K562 (cell line): ENCODE measurements at regions not wholly inside any gene's neighbourhood (a gene's known extent, or its start where the extent isn't known, plus 50 kb on each side); places are given as distances from the start of the nearest gene placed in this dataset.

Experiments
- ATAC-seq: fragments of 200-7000 bp; cut with Tn5 transposase; 3 replicates; pipeline ENCODE4 v1.9.1; 2020; ENCODE audit warnings: moderate library complexity
- BruUV-seq: library from RNA; stranded (reverse); fragments of 400-500 nt; replicated peaks from 2 replicates; lab custom pipeline; 2021; lab: Mats Ljungman, UMichigan
- CTCF ChIA-PET: fragments of 300-600 bp; formaldehyde crosslinking; extraction: SDS; loops from one replicate; lab custom pipeline; 2021; ENCODE audit warnings: low intra/inter-chr PET ratio; lab: Yijun Ruan, JAX
- POLR2A ChIA-PET: fragments of 300-600, 350-650 bp; sonication (Branson Sonifier 250); formaldehyde crosslinking; extraction: SDS; loops from one replicate; lab custom pipeline; 2021; ENCODE audit warnings: antibody characterized with exemption, inconsistent platforms; lab: Yijun Ruan, JAX
- DNase-seq, 4 experiments: peaks; one replicate each; pipeline versions ENCODE4 v3.0.0 to v3.0.0-alpha.2; 2011 to 2018; ENCODE audit warnings: low spot score in 3 of 4, mixed read lengths in 3 of 4; ENCODE audit errors: extremely low read depth in 1 of 4
- FAIRE-seq: peaks from 2 replicates; lab custom pipeline; 2011; peaks lifted over from hg19 to GRCh38; lab: Jason Lieb, UNC
- H2AFZ ChIP-seq: 2 replicates; pipeline ENCODE4 v1.6.0; 2011; ENCODE audit warnings: low read depth, low read length, control low read depth, inconsistent platforms
- H3K27ac ChIP-seq: fragments of 200-600 bp; 3 replicates; pipeline ENCODE4 v1.8.0; 2011; ENCODE audit warnings: low read depth, mild to moderate bottlenecking, control low read depth, inconsistent platforms, low read length, moderate library complexity, mixed read lengths; ENCODE audit errors: extremely low read depth
- H3K27me3 ChIP-seq, 2 experiments: fragments of 300-600 bp in 1 of 2; 2 replicates in 1 of 2; 3 replicates in 1 of 2; pipeline versions ENCODE4 v1.6.0 to v1.8.0; 2011; ENCODE audit warnings: inconsistent platforms in 2 of 2, low read length in 2 of 2, mild to moderate bottlenecking in 1 of 2, mixed read lengths in 1 of 2, moderate library complexity in 1 of 2; ENCODE audit not compliant: control insufficient read depth in 2 of 2, insufficient read depth in 2 of 2
- H3K36me3 ChIP-seq: fragments of 300-600 bp; 3 replicates; pipeline ENCODE4 v1.8.0; 2011; ENCODE audit warnings: mild to moderate bottlenecking, low read length, inconsistent platforms; ENCODE audit not compliant: control insufficient read depth, insufficient read depth
- H3K4me1 ChIP-seq, 2 experiments: fragments of 200-600 bp in 1 of 2; replicated peaks in 1 of 2; 2 replicates in 1 of 2; 3 replicates in 1 of 2; pipeline versions ENCODE4 v1.5.1 to v1.8.0; 2011; ENCODE audit warnings: inconsistent platforms in 2 of 2, low read length in 2 of 2, mild to moderate bottlenecking in 1 of 2, mixed read lengths in 1 of 2, moderate library complexity in 1 of 2; ENCODE audit not compliant: control insufficient read depth in 2 of 2, insufficient read depth in 2 of 2
- H3K4me2 ChIP-seq: 2 replicates; pipeline ENCODE4 v1.6.1; 2011; ENCODE audit warnings: low read length, control low read depth, inconsistent platforms, mixed read lengths; ENCODE audit not compliant: insufficient read depth
- H3K4me3 ChIP-seq: fragments of 200-600 bp; sonication (generic), shearing (Covaris generic); 2 replicates; pipeline ENCODE4 v1.5.1; 2016; ENCODE audit warnings: control low read depth, inconsistent platforms
- H3K79me2 ChIP-seq: fragments of 200-600 bp; 3 replicates; pipeline ENCODE4 v1.8.0; 2011; ENCODE audit warnings: low read length, inconsistent platforms; ENCODE audit not compliant: control insufficient read depth, insufficient read depth
- H3K9ac ChIP-seq, 2 experiments: 2 replicates each; pipeline versions ENCODE4 v1.6.0 to v1.6.1; 2011; ENCODE audit warnings: low read depth in 2 of 2, low read length in 2 of 2, control low read depth in 1 of 2, inconsistent platforms in 1 of 2, mild to moderate bottlenecking in 1 of 2, mixed read lengths in 1 of 2; ENCODE audit not compliant: insufficient read depth in 1 of 2
- H3K9me1 ChIP-seq: one replicate; pipeline ENCODE4 v1.6.0; 2011; ENCODE audit warnings: inconsistent platforms, mild to moderate bottlenecking, low read length, moderate library complexity; ENCODE audit not compliant: control insufficient read depth, insufficient read depth
- H3K9me3 ChIP-seq: replicated peaks from 2 replicates; pipeline ENCODE4 v1.5.1; 2011; ENCODE audit warnings: low read depth, low read length, inconsistent platforms; ENCODE audit not compliant: control insufficient read depth, insufficient read depth
- H4K20me1 ChIP-seq: replicated peaks from 2 replicates; pipeline ENCODE4 v1.6.1; 2011; ENCODE audit warnings: low read length, inconsistent platforms, mixed read lengths; ENCODE audit not compliant: control insufficient read depth, insufficient read depth
- ARID3B ChIP-seq: fragments of 250-450 bp; sonication (Bioruptor Pico); IDR thresholded peaks from 2 replicates; pipeline ENCODE4 v1.4.0; 2020; ENCODE audit warnings: borderline replicate concordance
- DIDO1 ChIP-seq: fragments of 450-650 bp; IDR thresholded peaks from 2 replicates; pipeline ENCODE4 v1.6.1; 2016; ENCODE audit warnings: low read depth, missing biosample characterization, missing genetic modification characterization
- HES1 ChIP-seq: fragments of 450-650 bp; IDR thresholded peaks from 2 replicates; pipeline ENCODE4 v1.6.1; 2016; ENCODE audit warnings: low read depth, mild to moderate bottlenecking, moderate library complexity
- ZNF3 ChIP-seq: fragments of 250-450 bp; sonication (Bioruptor Pico); IDR thresholded peaks from 2 replicates; pipeline ENCODE4 v1.5.0; 2021; ENCODE audit warnings: mild to moderate bottlenecking, moderate library complexity
- ZNF57 ChIP-seq: fragments of 450-650 bp; formaldehyde crosslinking; IDR thresholded peaks from 2 replicates; pipeline ENCODE4 v1.4.0; 2020; ENCODE audit warnings: mild to moderate bottlenecking, moderate library complexity
- WGBS: fragments of 100-300 bp; shearing (Covaris generic); methylation state at CpG from one replicate; pipeline ENCODE4 v1.1.6; 2016; ENCODE audit warnings: low coverage, mixed read lengths; ENCODE audit not compliant: insufficient coverage; ENCODE audit errors: missing lambda C conversion rate; 5-methylcytosine and 5-hydroxymethylcytosine counted together
- in situ Hi-C: fragments of 300-500 bp; cut with MboI; formaldehyde crosslinking; loops from 4 replicates; pipeline ENCODE4 v1.15.0; 2018; ENCODE audit warnings: inconsistent platforms, mixed read lengths
- intact Hi-C: fragments of 100-400 bp; cut with micrococcal nuclease; formaldehyde crosslinking; loops from 2 replicates; pipeline ENCODE4 v1.14.2; 2022

- Histone ChIP-seq H3K9me3 (no peaks in the 10 kb centered on the region), H3K27me3 (no peaks in the 10 kb centered on the region), H3K79me2 (no peaks in the 10 kb centered on the region), H3K9ac (no peak overlapping the region), H2AFZ (no peak overlapping the region), H4K20me1 (no peaks in the 10 kb centered on the region), H3K27ac (no peak overlapping the region), H3K4me2 (no peak overlapping the region), H3K36me3 (no peaks in the 10 kb centered on the region), H3K9me1 (no peaks in the 10 kb centered on the region), H3K4me1 (no peaks in the 10 kb centered on the region), H3K4me3 (no peak overlapping the region)
- no TSS peak for BruUV-seq
- DNase-seq (no peak), ATAC-seq (no peak), FAIRE-seq (no peak)
- in situ Hi-C loops: no loop called here
- ChIA-PET CTCF (no interaction called here), POLR2A (interaction anchor here (0.9 kb wide), 1 partner anchor 35 kb away, joined by 3 read pairs; no protein-coding TSS in a partner anchor)
- intact Hi-C loops: no loop called here
- 0% methylated on average over 3 of the region's 3 CpGs for WGBS
- TF ChIP-seq ARID3B (CRISPR knock-in tag) (no peak), DIDO1 (tag) (no peak), ZNF57 (CRISPR knock-in tag) (no peak), HES1 (no peak), ZNF3 (no peak)
These were observed 130.2 kb upstream of the ACVR2A start for GRCh38 chr2:147714582-147714981.
